K562 (cell line): ENCODE measurements at regions not wholly inside any gene's neighbourhood (a gene's known extent, or its start where the extent isn't known, plus 50 kb on each side); places are given as distances from the start of the nearest gene placed in this dataset.

Source experiments
- ATAC-seq: fragments of 200-7000 bp; cut with Tn5 transposase; 3 replicates; pipeline ENCODE4 v1.9.1; 2020; ENCODE audit warnings: moderate library complexity
- BruUV-seq: library from RNA; stranded (reverse); fragments of 400-500 nt; replicated peaks from 2 replicates; lab custom pipeline; 2021; lab: Mats Ljungman, UMichigan
- CTCF ChIA-PET: fragments of 300-600 bp; formaldehyde crosslinking; extraction: SDS; loops from one replicate; lab custom pipeline; 2021; ENCODE audit warnings: low intra/inter-chr PET ratio; lab: Yijun Ruan, JAX
- POLR2A ChIA-PET: fragments of 300-600, 350-650 bp; sonication (Branson Sonifier 250); formaldehyde crosslinking; extraction: SDS; loops from one replicate; lab custom pipeline; 2021; ENCODE audit warnings: antibody characterized with exemption, inconsistent platforms; lab: Yijun Ruan, JAX
- DNase-seq, 4 experiments: peaks; one replicate each; pipeline versions ENCODE4 v3.0.0 to v3.0.0-alpha.2; 2011 to 2018; ENCODE audit warnings: low spot score in 3 of 4, mixed read lengths in 3 of 4; ENCODE audit errors: extremely low read depth in 1 of 4
- FAIRE-seq: peaks from 2 replicates; lab custom pipeline; 2011; peaks lifted over from hg19 to GRCh38; lab: Jason Lieb, UNC
- H2AFZ ChIP-seq: 2 replicates; pipeline ENCODE4 v1.6.0; 2011; ENCODE audit warnings: low read depth, low read length, control low read depth, inconsistent platforms
- H3K27ac ChIP-seq: fragments of 200-600 bp; 3 replicates; pipeline ENCODE4 v1.8.0; 2011; ENCODE audit warnings: low read depth, mild to moderate bottlenecking, control low read depth, inconsistent platforms, low read length, moderate library complexity, mixed read lengths; ENCODE audit errors: extremely low read depth
- H3K27me3 ChIP-seq, 2 experiments: fragments of 300-600 bp in 1 of 2; 2 replicates in 1 of 2; 3 replicates in 1 of 2; pipeline versions ENCODE4 v1.6.0 to v1.8.0; 2011; ENCODE audit warnings: inconsistent platforms in 2 of 2, low read length in 2 of 2, mild to moderate bottlenecking in 1 of 2, mixed read lengths in 1 of 2, moderate library complexity in 1 of 2; ENCODE audit not compliant: control insufficient read depth in 2 of 2, insufficient read depth in 2 of 2
- H3K36me3 ChIP-seq: fragments of 300-600 bp; 3 replicates; pipeline ENCODE4 v1.8.0; 2011; ENCODE audit warnings: mild to moderate bottlenecking, low read length, inconsistent platforms; ENCODE audit not compliant: control insufficient read depth, insufficient read depth
- H3K4me1 ChIP-seq, 2 experiments: fragments of 200-600 bp in 1 of 2; replicated peaks in 1 of 2; 2 replicates in 1 of 2; 3 replicates in 1 of 2; pipeline versions ENCODE4 v1.5.1 to v1.8.0; 2011; ENCODE audit warnings: inconsistent platforms in 2 of 2, low read length in 2 of 2, mild to moderate bottlenecking in 1 of 2, mixed read lengths in 1 of 2, moderate library complexity in 1 of 2; ENCODE audit not compliant: control insufficient read depth in 2 of 2, insufficient read depth in 2 of 2
- H3K4me2 ChIP-seq: 2 replicates; pipeline ENCODE4 v1.6.1; 2011; ENCODE audit warnings: low read length, control low read depth, inconsistent platforms, mixed read lengths; ENCODE audit not compliant: insufficient read depth
- H3K4me3 ChIP-seq: fragments of 200-600 bp; sonication (generic), shearing (Covaris generic); 2 replicates; pipeline ENCODE4 v1.5.1; 2016; ENCODE audit warnings: control low read depth, inconsistent platforms
- H3K79me2 ChIP-seq: fragments of 200-600 bp; 3 replicates; pipeline ENCODE4 v1.8.0; 2011; ENCODE audit warnings: low read length, inconsistent platforms; ENCODE audit not compliant: control insufficient read depth, insufficient read depth
- H3K9ac ChIP-seq, 2 experiments: 2 replicates each; pipeline versions ENCODE4 v1.6.0 to v1.6.1; 2011; ENCODE audit warnings: low read depth in 2 of 2, low read length in 2 of 2, control low read depth in 1 of 2, inconsistent platforms in 1 of 2, mild to moderate bottlenecking in 1 of 2, mixed read lengths in 1 of 2; ENCODE audit not compliant: insufficient read depth in 1 of 2
- H3K9me1 ChIP-seq: one replicate; pipeline ENCODE4 v1.6.0; 2011; ENCODE audit warnings: inconsistent platforms, mild to moderate bottlenecking, low read length, moderate library complexity; ENCODE audit not compliant: control insufficient read depth, insufficient read depth
- H3K9me3 ChIP-seq: replicated peaks from 2 replicates; pipeline ENCODE4 v1.5.1; 2011; ENCODE audit warnings: low read depth, low read length, inconsistent platforms; ENCODE audit not compliant: control insufficient read depth, insufficient read depth
- H4K20me1 ChIP-seq: replicated peaks from 2 replicates; pipeline ENCODE4 v1.6.1; 2011; ENCODE audit warnings: low read length, inconsistent platforms, mixed read lengths; ENCODE audit not compliant: control insufficient read depth, insufficient read depth
- BHLHE40 ChIP-seq: IDR thresholded peaks from 2 replicates; pipeline ENCODE4 v1.6.1; 2011; ENCODE audit warnings: low read length, improper control_type of control experiment
- CEBPB ChIP-seq: fragments of 450-650 bp; IDR thresholded peaks from 2 replicates; pipeline ENCODE4 v1.6.1; 2016; ENCODE audit warnings: missing genetic modification characterization, missing compliant biosample characterization
- CTBP1 ChIP-seq: fragments of 450-650 bp; IDR thresholded peaks from 2 replicates; pipeline ENCODE4 v1.6.1; 2016; ENCODE audit warnings: borderline replicate concordance
- DIDO1 ChIP-seq: fragments of 450-650 bp; IDR thresholded peaks from 2 replicates; pipeline ENCODE4 v1.6.1; 2016; ENCODE audit warnings: low read depth, missing biosample characterization, missing genetic modification characterization
- ELF1 ChIP-seq: fragments of 200-800 bp; sonication (Bioruptor generic); IDR thresholded peaks from 2 replicates; pipeline ENCODE4 v1.6.1; 2016; ENCODE audit warnings: missing genetic modification characterization, missing compliant biosample characterization
- EP400 ChIP-seq: fragments of 450-650 bp; IDR thresholded peaks from 2 replicates; pipeline ENCODE4 v1.6.1; 2017; ENCODE audit warnings: antibody characterized with exemption, mild to moderate bottlenecking, moderate library complexity
- MTA2 ChIP-seq: fragments of 450-650 bp; IDR thresholded peaks from 2 replicates; pipeline ENCODE4 v1.6.1; 2016; ENCODE audit warnings: low read depth
- NCOA4 ChIP-seq: fragments of 450-650 bp; IDR thresholded peaks from 2 replicates; pipeline ENCODE4 v1.6.1; 2018; ENCODE audit warnings: mild to moderate bottlenecking; ENCODE audit not compliant: partially characterized antibody
- NR3C1 ChIP-seq: sonication (generic); formaldehyde crosslinking; IDR thresholded peaks from 2 replicates; pipeline ENCODE4 v1.8.1; 2022; ENCODE audit warnings: missing genetic modification reagents
- NR4A1 ChIP-seq, 2 experiments: fragments of 250-450 bp in 1 of 2; fragments of 450-650 bp in 1 of 2; sonication (Bioruptor Pico) in 1 of 2; IDR thresholded peaks; 2 replicates each; pipeline versions ENCODE4 v1.4.0 to v1.6.1; 2016 to 2020; ENCODE audit warnings: mild to moderate bottlenecking in 2 of 2, missing compliant biosample characterization in 1 of 2, missing genetic modification characterization in 1 of 2, moderate library complexity in 1 of 2
- PHF21A ChIP-seq: fragments of 450-650 bp; IDR thresholded peaks from 2 replicates; pipeline ENCODE4 v1.6.1; 2017; ENCODE audit warnings: low read depth, borderline replicate concordance
- SIN3B ChIP-seq: fragments of 450-650 bp; IDR thresholded peaks from 2 replicates; pipeline ENCODE4 v1.6.1; 2017; ENCODE audit warnings: low read depth, mild to moderate bottlenecking, moderate library complexity
- WHSC1 ChIP-seq: IDR thresholded peaks from one replicate; pipeline ENCODE4 v1.6.1; 2012; ENCODE audit warnings: low read length, control low read depth, inconsistent platforms
- ZNF224 ChIP-seq: sonication (generic); formaldehyde crosslinking; IDR thresholded peaks from 2 replicates; pipeline ENCODE4 v1.8.0; 2022; ENCODE audit warnings: mild to moderate bottlenecking, missing genetic modification reagents
- ZNF354B ChIP-seq: fragments of 250-450 bp; sonication (Bioruptor Pico); IDR thresholded peaks from 2 replicates; pipeline ENCODE4 v1.4.0; 2020
- WGBS: fragments of 100-300 bp; shearing (Covaris generic); methylation state at CpG from one replicate; pipeline ENCODE4 v1.1.6; 2016; ENCODE audit warnings: low coverage, mixed read lengths; ENCODE audit not compliant: insufficient coverage; ENCODE audit errors: missing lambda C conversion rate; 5-methylcytosine and 5-hydroxymethylcytosine counted together
- in situ Hi-C: fragments of 300-500 bp; cut with MboI; formaldehyde crosslinking; loops from 4 replicates; pipeline ENCODE4 v1.15.0; 2018; ENCODE audit warnings: inconsistent platforms, mixed read lengths
- intact Hi-C: fragments of 100-400 bp; cut with micrococcal nuclease; formaldehyde crosslinking; loops from 2 replicates; pipeline ENCODE4 v1.14.2; 2022

- CTCF ChIA-PET: no interaction called here
- Histone ChIP-seq H3K27ac (no peak overlapping the region), H2AFZ (no peak overlapping the region), H3K4me3 (no peak overlapping the region), H3K4me1 (no peaks in the 10 kb centered on the region), H3K79me2 (no peaks in the 10 kb centered on the region)
- in situ Hi-C loops: no loop called here
- ATAC-seq: no peak
- POLR2A ChIA-PET: no interaction called here
- TF ChIP-seq PHF21A: no peak
- no peak for TF ChIP-seq EP400
- TF ChIP-seq WHSC1: no peak
- no peak for TF ChIP-seq NR3C1 (CRISPR knock-in tag)
- no peak for TF ChIP-seq NCOA4
- no peak for TF ChIP-seq NR4A1 (CRISPR knock-in tag; IDR thresholded peaks at IDR 0.05)
- TF ChIP-seq NR4A1 (tag; IDR thresholded peaks at IDR 0.05): no peak
- no peak for TF ChIP-seq MTA2
- TF ChIP-seq CEBPB (tag): no peak
- no peak for TF ChIP-seq ELF1 (tag)
- TF ChIP-seq SIN3B: no peak
- no peak for TF ChIP-seq BHLHE40
- no peak for TF ChIP-seq ZNF224
- TF ChIP-seq DIDO1 (tag): no peak
- TF ChIP-seq ZNF354B: no peak
- TF ChIP-seq CTBP1: no peak
- TF ChIP-seq, all 486 proteins: peak for 0
- no peaks in the 10 kb centered on the region for H3K9me1 ChIP-seq
- no peaks in the 10 kb centered on the region for H4K20me1 ChIP-seq
- H3K36me3 ChIP-seq: no peaks in the 10 kb centered on the region
- 2% methylated on average over 8 of the region's 8 CpGs for WGBS
- FAIRE-seq (no peak), DNase-seq (no peak)
- no TSS peak for BruUV-seq
- no peaks in the 10 kb centered on the region for H3K27me3 ChIP-seq
- no peak overlapping the region for H3K4me2 ChIP-seq
- intact Hi-C loops: no loop called here
- H3K9me3 ChIP-seq: no peaks in the 10 kb centered on the region
- no peak overlapping the region for H3K9ac ChIP-seq
Observed at GRCh38 chr5:167447466-167448375, 843.7 kb upstream of the WWC1 start.
